ENCODE measurements at regions not wholly inside any gene's neighbourhood (a gene's known extent, or its start where the extent isn't known, plus 50 kb on each side); places are given as distances from the start of the nearest gene placed in this dataset.

DNA sequence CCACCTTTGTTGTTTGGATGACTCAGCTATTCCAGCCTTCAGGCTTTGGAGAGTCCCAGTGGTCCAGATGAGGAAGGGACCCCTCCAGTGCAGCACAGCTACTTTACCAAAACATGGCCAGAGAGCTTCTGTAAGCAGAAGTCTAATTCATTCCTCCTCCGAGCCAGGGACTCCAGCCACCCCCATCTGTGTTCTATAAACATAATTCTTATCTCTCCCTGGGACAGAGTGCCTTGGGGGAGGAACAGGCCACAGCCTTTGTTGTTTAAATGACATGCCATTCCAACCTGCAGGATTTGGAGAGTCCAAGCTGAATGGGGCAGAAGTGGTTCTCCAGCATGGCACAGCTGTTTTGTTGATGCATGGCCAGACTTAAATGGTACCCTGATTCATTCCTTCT, 994.0 kb downstream of the TRHDE start:
- TF ChIP-seq, protein P1, sequence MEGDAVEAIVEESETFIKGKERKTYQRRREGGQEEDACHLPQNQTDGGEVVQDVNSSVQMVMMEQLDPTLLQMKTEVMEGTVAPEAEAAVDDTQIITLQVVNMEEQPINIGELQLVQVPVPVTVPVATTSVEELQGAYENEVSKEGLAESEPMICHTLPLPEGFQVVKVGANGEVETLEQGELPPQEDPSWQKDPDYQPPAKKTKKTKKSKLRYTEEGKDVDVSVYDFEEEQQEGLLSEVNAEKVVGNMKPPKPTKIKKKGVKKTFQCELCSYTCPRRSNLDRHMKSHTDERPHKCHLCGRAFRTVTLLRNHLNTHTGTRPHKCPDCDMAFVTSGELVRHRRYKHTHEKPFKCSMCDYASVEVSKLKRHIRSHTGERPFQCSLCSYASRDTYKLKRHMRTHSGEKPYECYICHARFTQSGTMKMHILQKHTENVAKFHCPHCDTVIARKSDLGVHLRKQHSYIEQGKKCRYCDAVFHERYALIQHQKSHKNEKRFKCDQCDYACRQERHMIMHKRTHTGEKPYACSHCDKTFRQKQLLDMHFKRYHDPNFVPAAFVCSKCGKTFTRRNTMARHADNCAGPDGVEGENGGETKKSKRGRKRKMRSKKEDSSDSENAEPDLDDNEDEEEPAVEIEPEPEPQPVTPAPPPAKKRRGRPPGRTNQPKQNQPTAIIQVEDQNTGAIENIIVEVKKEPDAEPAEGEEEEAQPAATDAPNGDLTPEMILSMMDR (IDR thresholded peaks at IDR 0.05): no peak
- no peak for TF ChIP-seq POLR2A (IDR thresholded peaks at IDR 0.05)
